GM12873 (cell line): ENCODE measurements at regions not wholly inside any gene's neighbourhood (a gene's known extent, or its start where the extent isn't known, plus 50 kb on each side); places are given as distances from the start of the nearest gene placed in this dataset.

Experiments used
- CTCF ChIP-seq: IDR thresholded peaks from 2 replicates; pipeline ENCODE4 v1.5.1; 2012; ENCODE audit warnings: low read depth, mild to moderate bottlenecking, moderate library complexity, low read length, control low read depth; ENCODE audit not compliant: insufficient read depth; ENCODE audit errors: missing control alignments

- no peak for TF ChIP-seq CTCF
Observed at GRCh38 chr15:96053781-96054428, 276.6 kb upstream of the NR2F2 start.

DNA sequence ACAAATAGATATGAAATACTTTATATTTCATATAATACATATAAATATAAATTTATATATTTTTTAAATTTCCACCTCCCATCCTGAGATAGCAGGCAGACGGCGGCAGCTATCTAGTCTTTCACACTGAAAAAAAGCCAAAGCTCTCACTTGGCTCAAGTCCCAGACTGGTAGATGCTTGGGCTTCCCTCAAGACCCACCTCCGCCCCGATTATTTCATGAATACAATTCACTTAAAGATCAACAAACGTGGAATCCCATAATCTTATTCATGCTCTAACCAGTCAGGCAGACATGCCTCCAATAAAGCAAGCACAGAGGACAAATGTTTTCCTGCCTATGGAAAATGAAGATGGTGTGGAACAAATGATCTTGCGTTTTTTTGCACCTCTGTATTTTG, 275.9 kb upstream of the NR2F2 start:
- no peak for TF ChIP-seq CTCF

GRCh38 chr15:96058103-96058851, 272.2 kb upstream of the NR2F2 start:
- no peak for TF ChIP-seq CTCF

DNA sequence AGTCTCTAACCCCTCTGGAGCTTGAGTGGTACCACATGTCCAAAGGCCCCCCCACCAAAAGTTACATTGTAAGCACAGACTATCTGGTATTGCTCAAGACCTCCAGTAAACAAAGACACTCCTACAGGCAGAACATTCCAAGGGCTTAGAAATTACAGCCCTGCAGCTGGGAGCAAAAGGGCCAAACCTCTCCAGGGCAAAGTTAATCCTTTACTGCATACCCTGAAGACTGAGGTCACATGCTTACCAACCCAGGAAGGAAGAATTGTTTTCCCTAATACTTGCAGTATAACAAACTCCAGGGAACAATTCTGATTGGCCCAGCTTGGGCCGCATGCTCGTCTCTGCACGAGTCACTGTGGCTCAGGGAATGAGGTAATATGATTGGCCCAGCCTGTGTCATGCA, 266.1 kb upstream of the NR2F2 start:
- TF ChIP-seq CTCF = no peak

GRCh38 chr15:96066126-96066525, 264.4 kb upstream of the NR2F2 start:
- no peak for TF ChIP-seq CTCF

DNA sequence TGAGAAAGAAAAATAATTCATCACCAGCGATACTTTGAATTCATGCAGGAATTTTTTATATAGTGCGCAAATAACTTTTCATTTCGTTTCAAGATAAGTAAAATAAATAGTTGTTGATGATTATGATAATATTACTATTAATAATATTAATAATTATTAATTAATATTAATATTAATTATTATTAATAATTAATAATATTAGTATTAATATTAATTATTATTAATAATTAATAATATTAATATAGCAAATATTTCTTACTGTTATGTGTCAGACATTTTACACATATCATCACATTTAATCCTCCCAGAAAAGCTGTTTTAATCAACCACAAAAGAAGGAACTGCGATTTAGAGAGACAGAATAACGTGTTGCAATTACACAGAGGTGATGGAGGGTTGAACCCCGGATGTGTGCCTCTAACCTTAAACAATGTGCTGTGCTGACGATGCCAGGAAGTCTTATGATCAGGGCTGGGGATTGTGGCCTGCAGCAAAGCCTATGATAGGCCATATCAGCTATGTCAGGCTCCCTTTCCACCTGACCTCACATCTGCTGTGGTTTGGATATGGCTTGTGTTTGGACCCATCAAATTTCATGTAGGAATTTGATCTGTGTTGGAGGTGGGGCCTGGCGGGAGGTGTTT, 263.5 kb upstream of the NR2F2 start:
- no peak for TF ChIP-seq CTCF

GRCh38 chr15:96067677-96068076, 262.8 kb upstream of the NR2F2 start:
- no peak for TF ChIP-seq CTCF
